NOMO-1 treated with DMSO at 0.1 percent for 48 hours (cell line): ENCODE measurements at regions not wholly inside any gene's neighbourhood (a gene's known extent, or its start where the extent isn't known, plus 50 kb on each side); places are given as distances from the start of the nearest gene placed in this dataset.

Experiments used
- DNase-seq: peaks from one replicate; lab custom pipeline; 2025; ENCODE audit not compliant: unreplicated experiment; lab: John Stamatoyannopoulos, UW

DNA sequence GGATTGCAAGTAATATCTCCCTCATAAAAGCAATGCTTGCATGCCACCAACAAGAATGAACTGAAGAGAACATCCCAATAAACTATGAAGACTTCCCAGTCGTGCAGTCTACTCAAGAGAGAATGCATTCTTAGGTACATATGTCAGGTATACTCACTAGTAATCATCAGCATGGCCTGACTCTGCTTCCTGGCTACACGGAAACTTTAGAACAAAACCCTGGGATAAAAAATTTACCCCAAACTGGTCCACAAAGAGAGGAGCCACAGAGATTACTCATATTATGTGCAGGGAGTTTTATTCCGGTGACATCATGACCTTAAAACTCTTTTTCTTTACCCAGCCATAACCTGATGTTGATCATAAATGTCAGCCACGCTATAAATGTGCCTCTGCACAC lies 57.5 kb upstream of the PAPPA start:
- no peak for DNase-seq

DNA sequence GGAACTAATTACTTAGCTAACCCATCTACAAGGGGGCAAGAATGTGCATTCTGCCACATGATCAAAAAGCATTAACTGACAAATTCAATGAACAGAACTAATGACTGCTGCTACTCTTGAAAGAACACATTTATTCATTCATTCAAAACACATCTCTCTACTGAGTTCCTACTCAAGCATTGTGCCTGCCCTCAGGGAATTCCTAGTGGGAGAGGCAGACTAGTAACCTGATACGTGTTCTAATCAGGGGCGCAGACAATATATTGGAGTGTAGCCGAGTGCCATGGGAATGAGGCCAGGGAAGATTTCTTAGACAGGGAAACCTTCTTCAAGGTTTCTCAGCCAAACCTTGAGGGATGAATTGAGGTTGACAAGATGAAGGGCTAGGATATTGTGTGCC lies 56.7 kb upstream of the PAPPA start:
- DNase-seq = no peak

DNA sequence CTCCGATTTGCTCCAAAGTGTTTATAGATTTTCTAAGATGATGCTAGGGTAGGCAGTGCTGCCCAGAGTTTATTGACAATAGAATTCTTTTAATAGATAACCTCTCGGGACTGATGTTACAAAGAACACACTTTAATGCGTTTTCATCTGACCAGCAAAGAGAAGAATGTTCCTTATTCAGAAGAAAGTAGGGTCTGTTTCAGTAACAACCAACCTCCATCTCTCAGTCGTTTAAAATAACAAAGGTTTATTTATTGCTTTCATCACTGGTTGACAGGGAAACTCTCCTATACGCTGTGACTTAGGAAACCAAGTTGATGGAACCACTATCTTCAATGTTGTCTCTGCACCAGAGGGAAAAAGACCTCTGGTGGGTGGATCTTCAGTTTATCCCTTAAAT lies 55.1 kb upstream of the PAPPA start:
- DNase-seq = no peak

DNA sequence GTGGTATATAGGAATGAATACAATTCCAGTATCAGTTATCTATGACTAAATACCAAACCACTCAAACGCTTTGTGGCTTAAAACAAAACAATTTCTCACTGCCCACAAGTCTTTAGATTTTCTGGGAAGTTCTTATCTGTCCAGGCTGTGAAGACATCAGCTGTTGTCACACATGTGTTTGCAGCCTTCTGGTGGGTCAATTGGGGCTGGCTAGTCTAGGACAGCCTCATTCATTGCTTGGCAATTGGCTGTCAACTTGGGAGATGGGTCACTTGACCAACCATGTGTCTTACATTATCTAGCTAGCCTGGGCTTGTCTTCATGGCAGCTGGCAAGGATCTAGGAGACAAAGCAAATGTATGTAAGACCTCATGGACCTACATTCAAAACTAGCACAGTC lies 53.8 kb upstream of the PAPPA start:
- no peak for DNase-seq

DNA sequence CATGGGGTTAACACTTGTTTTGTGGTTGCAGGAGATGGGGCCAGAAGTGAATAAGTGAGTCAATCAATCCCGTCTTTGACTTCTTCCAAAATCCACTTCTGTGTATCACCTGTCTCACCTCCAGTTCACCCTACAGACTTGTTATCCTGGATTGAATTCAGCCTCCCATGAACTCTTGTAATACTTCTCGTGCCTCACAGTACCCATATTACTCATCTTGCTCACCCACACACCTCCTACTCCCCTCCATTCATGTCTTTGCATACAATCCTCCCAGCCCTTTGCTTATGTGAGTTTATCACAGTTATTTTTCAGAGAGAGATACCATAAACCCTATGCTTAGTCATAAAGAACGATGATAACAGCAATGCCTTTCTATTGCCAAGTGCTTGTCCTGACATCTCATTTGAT lies 52.9 kb upstream of the PAPPA start:
- DNase-seq = no peak

DNA sequence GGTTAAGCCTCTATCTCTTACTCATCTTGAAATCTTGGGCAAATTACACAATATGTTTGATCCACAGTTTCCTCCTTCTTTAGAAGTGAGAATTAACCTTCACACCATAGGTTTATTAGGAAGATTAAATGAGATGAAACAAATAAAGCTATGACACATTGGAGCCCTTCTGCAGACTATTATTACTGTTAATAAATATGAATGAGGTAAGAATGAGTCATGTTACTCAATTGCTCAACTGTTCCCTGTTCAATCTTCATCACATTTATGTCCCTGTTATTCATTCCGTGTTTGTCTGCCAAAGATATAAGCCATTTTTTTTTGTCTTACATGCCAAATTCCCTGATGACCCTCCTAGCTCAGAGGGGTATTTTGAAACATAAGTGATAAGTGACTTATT lies 52.1 kb upstream of the PAPPA start:
- DNase-seq = no peak

DNA sequence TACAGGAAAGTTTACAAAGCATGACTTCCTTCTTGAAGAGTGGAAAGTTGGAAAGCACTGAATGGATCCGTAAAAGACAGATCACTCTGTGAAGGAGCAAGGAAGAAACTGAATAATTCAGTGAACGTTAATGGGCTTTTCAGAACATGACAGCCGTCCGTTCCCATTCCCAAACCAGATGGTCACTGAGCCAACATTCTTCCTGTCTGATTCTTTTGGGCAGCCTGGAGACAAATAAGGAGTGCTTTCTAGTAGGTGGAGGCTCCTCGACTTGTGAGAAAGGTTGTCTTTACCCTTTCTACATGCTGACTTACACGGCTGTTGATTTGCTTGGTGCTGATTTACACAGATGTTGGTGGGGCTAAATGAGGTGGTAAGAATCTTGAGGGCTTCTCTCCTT lies 51.0 kb upstream of the PAPPA start:
- DNase-seq = no peak
